HG03196 (cell line): ENCODE measurements at regions not wholly inside any gene's neighbourhood (a gene's known extent, or its start where the extent isn't known, plus 50 kb on each side); places are given as distances from the start of the nearest gene placed in this dataset.

ENCODE experiments used
- ATAC-seq: cut with Tn5 transposase; IDR thresholded peaks from one replicate; pipeline ENCODE4 v1.9.1; 2021; ENCODE audit not compliant: unreplicated experiment

DNA sequence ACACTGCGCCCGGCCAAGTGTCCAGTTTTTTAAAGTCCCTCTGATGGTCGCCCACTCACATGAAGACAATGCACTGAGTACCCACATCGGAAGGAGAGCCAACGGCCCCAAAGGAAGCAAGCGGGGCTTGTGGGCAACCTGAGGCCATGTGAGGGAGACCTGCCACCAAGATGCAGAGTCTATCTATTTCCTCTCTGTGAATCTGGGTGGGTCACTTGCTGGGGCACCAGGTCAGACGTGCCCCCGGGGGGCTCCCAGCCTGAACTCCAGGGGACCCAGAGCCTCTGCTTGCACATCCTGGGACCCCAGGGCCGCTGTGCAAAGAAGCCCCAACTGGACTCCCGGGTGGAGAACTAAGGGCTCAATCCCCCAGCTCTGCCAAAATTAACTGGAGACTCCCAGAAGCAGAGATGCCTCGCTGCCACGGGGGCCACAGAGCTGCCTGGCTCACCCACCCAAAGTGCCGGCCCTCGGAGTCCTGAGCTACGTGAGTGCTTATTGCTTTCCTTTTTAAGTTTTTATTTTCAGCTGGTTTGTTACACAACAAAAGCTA lies 106.4 kb downstream of the BRD1 start:
- no peak for ATAC-seq

DNA sequence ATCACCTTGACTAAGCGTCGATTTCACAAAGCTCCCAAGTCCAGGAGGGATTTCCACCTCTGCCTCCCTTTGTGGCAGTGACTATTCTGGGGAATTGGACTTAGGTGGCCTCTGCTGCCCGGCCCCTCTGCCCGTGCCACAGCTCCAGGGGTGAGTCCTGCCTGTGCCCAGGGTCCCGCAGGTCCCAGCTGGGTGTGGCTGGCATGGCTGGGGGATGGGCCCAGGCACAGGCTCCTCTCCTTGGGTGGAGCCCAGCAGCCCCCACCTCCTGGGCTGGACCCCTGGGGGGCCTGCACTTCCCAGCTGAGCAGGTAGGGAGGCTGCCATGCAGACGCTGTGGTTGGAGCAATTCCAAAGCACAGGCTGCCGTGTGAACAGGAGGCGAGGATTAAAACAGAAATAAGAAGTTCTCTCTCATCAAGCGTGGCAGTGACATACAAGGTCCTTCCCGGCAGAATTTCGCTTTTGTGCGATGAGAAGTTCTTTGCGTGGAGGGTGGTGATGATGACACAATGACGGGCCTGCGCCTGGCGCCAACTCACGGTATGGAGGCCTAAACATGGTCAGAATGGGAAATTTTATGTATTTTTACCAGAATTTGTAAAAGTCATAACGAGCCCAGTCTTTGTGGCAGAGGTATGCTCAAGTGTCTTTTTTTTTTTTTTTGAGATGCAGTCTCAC lies 107.3 kb downstream of the BRD1 start:
- ATAC-seq = no peak

DNA sequence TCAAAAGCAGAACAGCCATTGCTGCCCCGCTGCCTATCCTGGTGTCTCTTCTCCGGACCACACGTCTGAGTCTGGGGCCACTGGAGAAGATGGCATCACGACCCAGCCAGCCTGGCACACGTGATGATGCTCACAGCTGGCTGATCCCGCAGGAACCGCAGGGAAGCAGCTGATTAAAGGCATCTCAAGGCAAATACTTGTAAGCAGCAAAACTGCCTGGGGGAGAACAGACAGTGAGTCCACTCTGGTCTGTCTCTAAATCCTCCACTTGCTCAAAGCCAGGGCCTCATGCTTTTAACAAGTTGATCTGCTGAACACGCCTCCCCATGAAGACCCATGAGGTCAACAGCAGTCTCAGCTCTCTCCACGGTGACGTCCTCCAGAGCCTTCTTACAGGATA lies 108.6 kb downstream of the BRD1 start:
- no peak for ATAC-seq

DNA sequence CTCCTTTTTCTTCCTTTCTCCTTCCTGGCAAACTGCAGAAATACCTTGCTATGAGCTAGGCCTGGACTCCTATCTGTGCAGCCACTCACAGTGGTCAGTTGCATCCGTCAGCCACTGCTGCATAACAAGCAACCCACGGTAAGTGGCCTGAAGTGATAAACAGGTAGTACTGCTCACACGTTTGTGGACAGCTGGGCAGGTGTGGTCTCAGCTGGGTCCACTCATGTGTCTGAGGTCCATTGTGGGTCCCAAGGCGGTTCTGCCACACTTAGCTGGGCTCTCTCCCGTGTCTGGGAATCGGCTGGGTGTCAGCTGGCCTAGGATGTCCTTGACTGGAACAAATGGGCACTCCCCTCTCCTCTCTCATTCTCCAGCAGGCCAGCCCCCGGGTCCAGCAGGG lies 109.3 kb downstream of the BRD1 start:
- ATAC-seq = no peak

DNA sequence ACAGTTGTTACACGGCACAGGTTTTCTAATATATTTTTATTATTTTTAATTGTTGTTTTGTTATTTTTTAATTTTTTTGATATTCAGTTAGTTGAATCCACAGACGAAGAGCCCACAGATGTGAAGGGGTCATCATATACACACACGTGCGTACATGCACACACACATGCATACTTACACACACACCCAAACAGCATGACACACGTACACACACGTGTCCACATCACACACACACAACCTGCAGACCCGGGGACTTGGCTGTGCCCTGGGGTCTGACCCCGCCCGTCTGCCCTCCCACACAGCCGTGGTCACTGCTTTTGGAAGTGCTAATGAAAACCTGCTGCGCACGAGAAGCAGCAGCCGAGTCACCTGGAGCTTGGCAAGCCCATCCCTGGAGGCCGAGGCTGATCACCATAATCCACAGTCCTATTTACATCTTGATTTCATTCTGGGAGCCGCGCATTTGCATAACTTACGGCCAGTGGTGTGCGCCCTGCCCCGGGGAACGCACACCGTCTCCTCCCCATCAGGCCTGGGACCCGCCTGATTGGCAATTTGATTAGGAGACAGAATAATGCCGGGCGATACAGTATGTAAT lies 110.3 kb downstream of the BRD1 start:
- ATAC-seq = no peak

DNA sequence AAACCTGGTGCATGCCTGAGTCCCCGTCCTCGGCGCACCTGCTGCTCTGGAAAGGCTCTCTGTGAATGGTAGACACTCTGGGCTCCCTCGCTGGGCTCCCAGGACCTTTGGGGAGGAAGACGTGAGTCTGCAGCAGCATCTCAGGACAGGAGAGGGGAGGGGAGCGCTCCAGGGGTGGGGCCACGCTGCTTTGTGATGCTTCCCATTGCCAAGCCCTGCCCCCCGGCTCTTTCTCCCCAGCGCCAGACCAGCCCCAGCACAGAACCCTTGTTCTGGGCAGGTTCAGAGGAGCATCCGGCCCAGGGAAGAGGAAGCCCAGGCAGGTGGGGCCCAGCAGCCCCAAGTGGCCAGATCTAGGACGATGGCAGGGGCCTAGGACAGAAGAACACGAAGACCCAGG lies 111.2 kb downstream of the BRD1 start:
- no peak for ATAC-seq

DNA sequence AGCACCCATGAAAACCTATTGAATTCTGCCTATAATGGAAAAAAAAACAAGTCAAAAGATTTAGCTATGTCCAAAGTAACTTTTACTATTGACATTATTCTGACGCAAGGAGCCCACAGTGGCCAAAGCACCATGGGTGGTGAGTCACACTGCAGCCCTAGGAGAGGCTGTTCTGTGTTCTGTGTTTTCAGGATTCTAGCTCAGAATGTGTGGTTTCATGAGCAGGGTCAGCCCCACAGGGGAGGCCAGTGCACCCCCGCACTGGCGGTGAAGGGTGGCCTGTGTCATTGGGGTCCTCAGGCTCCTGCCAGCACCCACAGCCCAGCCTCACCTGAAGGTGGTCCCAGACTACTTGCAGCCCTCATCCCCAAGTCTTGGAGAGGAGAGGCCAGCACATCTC lies 112.2 kb downstream of the BRD1 start:
- no peak for ATAC-seq

DNA sequence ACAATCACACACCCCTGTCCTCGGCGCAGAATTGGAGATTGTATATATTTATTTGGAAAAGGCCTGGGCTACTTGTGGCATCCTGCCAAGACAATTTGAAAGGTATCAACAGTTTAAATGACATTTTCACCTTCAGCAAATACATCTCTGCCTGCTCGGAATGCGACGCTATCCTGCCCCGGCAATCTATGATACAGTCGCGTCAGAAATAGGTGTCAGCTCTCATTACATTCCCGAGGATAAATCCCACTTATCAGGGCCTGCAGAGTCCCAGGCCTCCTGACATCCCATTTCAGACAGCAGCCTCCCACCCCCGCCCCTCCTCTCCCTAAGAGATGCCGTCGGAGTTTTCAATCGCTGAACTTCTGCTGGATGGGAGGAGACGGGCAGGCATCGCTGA lies 114.7 kb downstream of the BRD1 start:
- ATAC-seq = no peak

DNA sequence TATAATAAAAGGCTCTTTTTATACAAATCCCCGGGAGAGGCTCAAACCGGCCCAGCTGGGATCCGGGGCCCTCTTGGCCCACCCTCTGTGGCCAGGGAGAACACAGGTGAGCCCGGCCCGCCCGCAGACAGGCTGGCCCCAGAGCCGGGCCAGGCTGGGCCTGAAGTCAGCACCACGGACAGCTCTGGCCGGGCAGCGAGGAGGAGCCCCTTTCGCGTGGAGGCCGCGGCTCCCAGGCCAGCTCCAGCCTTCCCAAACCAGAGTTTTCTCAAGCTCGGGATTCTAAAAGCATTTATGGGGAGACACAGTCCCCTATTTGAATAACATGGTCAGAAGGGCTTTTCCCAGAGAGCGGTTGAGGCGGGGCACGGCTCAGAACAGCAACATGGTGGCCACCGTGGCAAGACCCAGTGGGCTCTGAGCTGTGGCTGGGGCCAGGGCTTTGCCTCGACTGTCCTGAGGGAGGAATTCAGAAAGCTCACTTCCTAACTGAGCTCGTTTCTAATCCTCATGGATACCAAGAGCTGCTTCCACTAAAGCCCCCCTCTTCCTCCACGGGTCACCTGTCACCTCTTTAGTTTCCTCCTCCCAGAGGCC lies 115.4 kb downstream of the BRD1 start:
- no peak for ATAC-seq

DNA sequence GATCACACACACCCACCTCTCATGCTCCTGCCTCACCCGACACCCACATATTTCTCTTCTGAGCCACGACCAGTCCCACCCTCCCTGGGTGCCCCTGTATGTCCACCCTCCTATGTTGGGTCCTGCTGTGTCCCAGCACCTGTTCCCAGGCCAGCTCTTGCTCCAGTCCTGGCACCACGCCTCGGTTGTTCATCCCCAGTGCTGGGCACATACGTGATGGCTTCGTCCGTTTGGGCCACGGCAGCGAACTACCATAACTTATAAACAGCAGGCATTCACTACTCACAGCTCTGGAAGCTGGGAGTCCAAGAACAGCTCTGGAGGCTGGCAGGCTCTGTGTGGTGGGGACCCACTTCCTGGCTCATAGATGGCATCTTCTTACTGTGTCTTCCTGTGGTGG lies 116.9 kb downstream of the BRD1 start:
- no peak for ATAC-seq

DNA sequence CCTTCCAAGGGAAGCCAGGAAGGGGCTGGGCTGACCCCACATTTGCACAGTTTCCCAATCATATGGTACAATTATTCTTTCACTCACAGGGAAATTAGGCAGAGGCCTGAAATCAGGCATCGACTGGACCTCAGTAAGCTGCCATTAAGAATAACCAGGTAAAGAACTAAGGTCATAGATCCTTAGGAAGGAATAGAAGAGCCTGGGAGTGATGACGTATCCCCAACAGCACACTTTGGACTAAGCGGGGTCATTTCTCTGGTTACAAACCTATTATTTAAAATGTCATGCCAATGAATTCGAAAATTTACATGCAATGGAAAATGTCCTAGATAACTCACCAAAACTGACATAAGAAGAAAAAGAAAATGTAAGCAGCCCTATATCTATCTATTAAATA lies 118.2 kb downstream of the BRD1 start:
- no peak for ATAC-seq

DNA sequence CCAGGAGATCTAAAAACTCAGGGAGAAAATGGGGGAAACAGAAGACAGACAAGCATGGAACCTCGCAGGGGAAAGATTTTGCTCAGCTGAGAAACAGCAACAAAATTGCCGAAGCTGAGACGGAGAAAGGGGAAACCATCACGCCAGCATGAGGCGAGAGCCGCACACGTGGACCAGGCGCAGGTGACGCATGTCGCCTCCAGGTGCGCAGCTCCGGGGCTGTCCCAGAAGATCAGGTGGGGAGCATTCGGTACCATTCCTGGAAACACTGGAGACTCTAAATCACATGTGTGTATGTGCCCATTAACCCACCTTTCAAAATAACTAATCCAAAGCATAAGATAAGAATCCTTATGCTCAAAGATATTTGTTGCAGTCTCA lies 121.7 kb downstream of the BRD1 start:
- ATAC-seq = no peak

DNA sequence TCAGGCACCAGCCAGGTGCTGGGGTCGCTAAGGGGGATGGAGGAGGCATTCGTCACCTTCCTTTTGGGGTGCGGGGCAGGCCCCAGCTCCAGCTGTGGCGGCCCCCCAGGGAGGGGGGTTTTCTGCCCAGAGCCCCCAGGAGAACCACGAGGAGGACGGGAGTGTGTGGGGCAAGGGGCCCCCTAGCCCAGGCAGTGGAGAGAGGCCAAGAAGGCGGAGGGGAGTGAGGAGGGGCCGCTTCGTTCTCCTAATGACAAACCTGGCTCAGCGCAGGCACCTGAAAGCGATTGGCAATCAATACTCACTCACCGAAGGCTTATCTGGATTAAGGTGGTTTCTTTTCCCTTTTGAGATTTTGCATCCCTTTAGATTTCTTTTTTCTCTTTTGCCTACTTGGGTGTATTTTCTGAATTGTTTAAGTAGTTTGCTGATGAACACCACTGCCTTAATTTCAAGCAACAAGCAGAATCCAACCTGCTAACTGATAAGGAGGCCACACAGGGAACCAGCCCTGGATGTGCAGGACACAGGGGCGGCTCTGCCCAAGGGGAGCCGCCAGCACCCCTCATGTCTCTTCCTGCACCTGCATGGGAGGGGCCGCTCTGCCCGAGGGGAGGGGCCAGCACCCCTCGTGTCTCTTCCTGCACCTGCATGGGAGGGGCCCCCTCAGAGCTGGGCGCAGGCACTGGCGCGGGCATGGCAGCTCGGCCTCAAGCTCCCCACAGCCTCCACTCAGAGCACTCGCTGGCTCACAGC lies 122.3 kb downstream of the BRD1 start:
- ATAC-seq = no peak

DNA sequence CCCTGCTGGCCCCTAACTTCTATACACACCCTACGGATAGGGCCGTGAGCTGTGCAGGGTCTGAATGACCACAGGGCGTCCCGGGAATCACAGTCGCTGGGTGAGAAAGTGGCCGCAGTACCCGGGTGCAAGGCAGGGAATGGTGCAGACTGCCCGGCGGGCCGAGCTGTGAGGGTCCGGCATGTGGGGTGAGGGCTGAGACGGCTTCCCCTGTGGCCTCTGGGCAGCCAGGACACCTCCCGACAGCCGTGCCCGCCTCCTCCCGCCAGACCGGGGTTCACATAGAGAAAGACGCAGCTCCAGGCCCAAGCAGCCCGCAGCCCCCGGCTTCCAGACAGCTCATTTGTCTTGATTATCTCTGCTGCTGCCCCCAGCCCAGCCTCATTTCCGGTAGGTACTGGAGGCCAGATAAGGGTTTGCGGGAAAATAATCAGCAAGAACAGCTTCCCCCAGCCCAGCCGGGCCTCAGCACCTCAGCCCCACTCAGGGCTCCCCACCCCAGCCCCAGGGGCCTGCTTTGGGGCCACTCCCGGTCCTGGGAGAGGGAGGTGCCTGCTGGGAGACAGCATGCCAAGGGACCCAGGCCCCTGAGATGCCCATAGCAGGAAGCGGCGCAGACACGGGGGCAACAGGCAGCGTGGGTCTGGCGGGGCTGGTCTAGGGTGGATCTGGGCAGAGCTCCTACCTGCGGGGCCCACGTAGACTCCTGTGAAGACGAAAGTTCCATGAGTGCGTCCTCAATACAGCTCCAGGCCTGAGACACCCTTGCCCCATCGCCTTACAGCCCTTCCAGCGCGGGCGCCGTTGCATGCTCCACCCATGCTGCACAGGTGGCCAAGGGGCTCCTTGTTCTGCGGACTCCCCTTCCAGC lies 123.1 kb downstream of the BRD1 start:
- no peak for ATAC-seq

DNA sequence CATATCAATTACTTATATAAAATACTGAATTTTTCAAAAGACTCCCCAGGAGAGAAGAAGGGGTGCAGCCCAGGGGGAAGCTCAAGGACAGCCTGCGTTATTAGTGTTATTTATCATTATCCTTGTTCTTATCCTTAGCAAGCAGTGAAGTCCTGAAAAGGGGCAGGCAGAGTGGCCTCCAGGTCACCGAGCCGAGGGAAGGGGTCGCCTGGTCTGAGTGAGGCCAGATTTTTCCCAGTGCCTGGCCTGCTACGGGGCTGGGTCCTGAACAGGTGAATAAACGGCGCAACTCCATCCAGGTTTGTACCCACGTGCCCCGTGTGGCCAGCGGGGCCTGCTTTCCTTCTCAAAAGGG lies 123.7 kb downstream of the BRD1 start:
- ATAC-seq = no peak

DNA sequence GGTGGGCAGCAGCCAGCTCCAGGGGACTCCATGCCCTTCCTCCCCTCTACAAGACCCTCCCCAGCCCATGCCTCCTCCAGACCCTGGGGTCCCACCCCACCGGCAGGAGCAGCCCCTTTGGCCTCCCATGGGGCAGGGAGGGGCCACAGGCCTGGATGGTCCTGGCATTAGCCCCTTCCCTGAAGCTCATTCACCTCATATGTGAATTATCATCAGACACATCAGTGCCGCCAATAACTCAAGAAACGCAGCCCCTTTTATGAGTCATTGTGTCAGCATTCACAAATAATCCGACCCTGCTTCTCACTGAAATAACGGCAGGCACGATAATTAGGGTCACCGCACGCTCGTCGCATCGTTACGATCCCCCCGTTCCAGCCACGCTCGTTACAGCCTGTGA lies 124.2 kb downstream of the BRD1 start:
- ATAC-seq = no peak

DNA sequence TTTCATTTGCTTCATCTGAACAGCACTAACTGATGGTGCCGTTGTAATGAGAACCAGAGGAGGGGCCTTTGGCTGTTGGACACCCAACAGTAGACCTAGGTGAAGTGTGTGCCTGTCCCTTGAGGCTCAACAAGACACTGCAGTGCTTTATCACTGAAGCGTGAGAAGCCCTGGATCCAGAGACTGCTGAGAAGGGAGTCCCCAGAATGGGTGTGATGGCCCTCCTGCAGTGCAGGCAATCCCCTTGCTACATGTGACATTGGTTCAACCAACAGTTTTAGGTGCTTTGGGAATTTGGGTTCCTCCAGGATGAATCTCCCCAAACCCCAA lies 125.6 kb downstream of the BRD1 start:
- no peak for ATAC-seq

DNA sequence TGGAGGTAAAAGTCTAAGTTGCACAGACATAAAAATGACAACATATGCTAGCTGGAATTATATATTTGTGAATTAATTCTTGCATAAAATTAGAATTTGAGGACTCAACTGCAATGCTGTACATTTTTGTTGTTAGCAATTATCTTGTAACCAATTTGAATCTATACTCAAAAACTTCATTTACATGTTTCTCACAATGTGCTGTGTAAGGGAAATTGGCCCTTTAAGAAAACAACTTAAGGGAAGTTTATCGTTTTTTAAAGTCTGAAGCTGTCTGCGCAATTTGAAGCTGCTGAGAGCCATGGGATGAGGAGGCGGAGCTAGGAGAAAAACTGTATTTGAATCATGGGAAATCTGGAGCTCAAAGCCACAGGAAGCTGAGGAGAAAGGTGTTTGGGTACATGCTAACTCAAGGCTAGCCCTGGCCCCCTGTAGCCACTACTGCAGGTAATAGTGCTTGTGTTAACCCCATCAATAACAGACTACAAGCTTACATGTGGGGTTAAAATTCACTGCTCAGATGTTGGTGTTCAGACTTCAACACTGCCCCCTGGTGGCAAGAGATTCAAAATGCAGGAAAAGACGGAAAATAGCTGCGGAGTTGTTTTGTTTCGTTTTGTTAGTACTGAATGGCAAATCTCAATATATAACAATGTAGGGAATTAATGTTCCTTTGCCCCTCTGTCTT lies 126.1 kb downstream of the BRD1 start:
- ATAC-seq = no peak

DNA sequence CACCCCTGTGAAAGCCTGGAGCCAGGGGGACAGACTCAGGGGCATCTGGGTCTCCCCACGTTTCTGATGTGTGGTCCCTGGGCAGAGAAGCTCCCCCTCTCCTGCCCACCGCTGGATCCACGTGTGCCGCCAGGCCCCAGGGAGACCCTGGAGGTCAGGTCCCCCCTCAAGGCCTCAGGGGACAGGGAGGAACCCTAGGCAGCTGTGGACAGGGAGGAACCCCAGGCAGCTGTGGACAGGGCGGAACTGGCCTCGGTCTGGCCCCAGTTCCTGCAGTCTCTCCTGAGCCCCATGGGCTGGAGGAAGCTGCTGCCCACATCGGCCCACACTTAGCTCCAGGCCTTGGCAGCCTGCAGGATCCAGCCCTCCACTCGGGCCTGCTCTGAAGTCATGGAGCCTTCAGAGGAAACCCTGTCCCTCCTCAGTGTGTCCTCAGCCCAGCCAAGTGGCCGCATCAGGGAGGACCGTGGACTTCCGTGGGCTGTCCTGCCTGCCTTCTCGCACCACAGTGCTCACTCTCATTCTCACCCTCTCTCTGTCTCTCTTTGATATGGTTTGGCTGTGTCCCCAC lies 127.7 kb downstream of the BRD1 start:
- no peak for ATAC-seq

DNA sequence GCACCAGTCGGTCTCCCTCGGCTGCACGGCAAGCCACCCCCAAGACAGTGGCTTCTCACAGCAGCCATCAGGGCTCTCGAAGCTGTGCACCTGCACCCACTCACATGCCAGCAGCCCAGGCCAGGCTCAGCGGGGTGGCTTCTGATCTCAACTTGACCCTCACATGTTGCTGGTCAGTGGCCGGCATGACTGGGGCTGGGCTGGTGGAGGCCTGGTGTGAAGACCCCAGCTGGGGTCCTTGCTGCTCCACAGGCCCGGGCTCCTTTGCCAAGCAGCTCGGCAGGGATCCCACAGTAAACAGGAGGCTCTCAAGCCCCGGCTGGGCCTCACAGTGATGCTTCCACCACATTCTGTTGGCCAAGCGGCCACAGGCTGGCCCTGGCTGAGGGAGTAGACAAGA lies 128.2 kb downstream of the BRD1 start:
- ATAC-seq = no peak
